ENCODE measurements at regions not wholly inside any gene's neighbourhood (a gene's known extent, or its start where the extent isn't known, plus 50 kb on each side); places are given as distances from the start of the nearest gene placed in this dataset.
"Not testable (repeated sequence)": the region's sequence is repeated elsewhere in the genome, so short reads cannot be mapped to it uniquely, and the experiment has no call there.

- no peak for TF ChIP-seq MYNN (IDR thresholded peaks at IDR 0.05)
- no peak for TF ChIP-seq MYNN (CRISPR knock-in tag; IDR thresholded peaks at IDR 0.05)
- TF ChIP-seq MXI1 (IDR thresholded peaks at IDR 0.05; ENCODE audit: low read depth, low read length): no peak
- no peak for TF ChIP-seq MAFK (IDR thresholded peaks at IDR 0.05; ENCODE audit: low read length)
- no peak for TF ChIP-seq HDAC3 (IDR thresholded peaks at IDR 0.05; ENCODE audit: borderline replicate concordance, partially characterized antibody)
These were observed 129.0 kb downstream of the EVA1A start (continued) for GRCh38 chr2:75431763-75432162.

GRCh38 chr2:75431276-75431675 lies 129.5 kb downstream of the EVA1A start:
- H3K27ac ChIP-seq (ENCODE audit: extremely low read depth, low read depth, low read length): no peak overlapping the region
- H3K4me2 ChIP-seq (ENCODE audit: insufficient read depth, low read length): no peak overlapping the region
- H3K9me1 ChIP-seq (ENCODE audit: control insufficient read depth, insufficient read depth, low read length): no peaks in the 10 kb centered on the region
- no peak for DNase-seq (ENCODE audit: extremely low read depth in 1 of 4, low spot score in 3 of 4)
- no peaks in the 10 kb centered on the region for H3K36me3 ChIP-seq (ENCODE audit: control insufficient read depth, insufficient read depth, low read length)
- in situ Hi-C loops (cut with MboI) (no loop called here), intact Hi-C loops (cut with micrococcal nuclease) (no loop called here)
- TF ChIP-seq ZBTB2 (IDR thresholded peaks at IDR 0.05) (no peak), KDM2B (CRISPR knock-in tag; IDR thresholded peaks at IDR 0.05) (no peak), ZBED1 (IDR thresholded peaks at IDR 0.05) (no peak)
- CTCF ChIA-PET (ENCODE audit: low intra/inter-chr PET ratio): no interaction called here
- H2AFZ ChIP-seq (ENCODE audit: low read depth, low read length): no peak overlapping the region
- FAIRE-seq: no peak
- no peak overlapping the region for H3K4me3 ChIP-seq
- H3K79me2 ChIP-seq (ENCODE audit: control insufficient read depth, insufficient read depth, low read length): no peaks in the 10 kb centered on the region
- H3K9ac ChIP-seq (ENCODE audit: insufficient read depth in 1 of 2, low read depth in 2 of 2, low read length in 2 of 2): no peak overlapping the region
- no peaks in the 10 kb centered on the region for H4K20me1 ChIP-seq (replicated peaks; ENCODE audit: control insufficient read depth, insufficient read depth, low read length)
- no peak for ATAC-seq
- 0% methylated on average over 1 of the region's 1 CpG for WGBS (ENCODE audit: insufficient coverage, low coverage, missing lambda C conversion rate)
- H3K27me3 ChIP-seq (ENCODE audit: control insufficient read depth in 2 of 2, insufficient read depth in 2 of 2, low read length in 2 of 2): peaks cover 0 to 5% of the 10 kb centered on the region in 2 experiments; a peak in 1 of 5 replicates
- POLR2A ChIA-PET: no interaction called here
- no TSS peak for BruUV-seq (replicated peaks)
- H3K9me3 ChIP-seq (replicated peaks; ENCODE audit: control insufficient read depth, insufficient read depth, low read depth, low read length): no peaks in the 10 kb centered on the region
- H3K4me1 ChIP-seq (replicated peaks in 1 of 2; ENCODE audit: control insufficient read depth in 2 of 2, insufficient read depth in 2 of 2, low read length in 2 of 2): no peaks in the 10 kb centered on the region

DNA sequence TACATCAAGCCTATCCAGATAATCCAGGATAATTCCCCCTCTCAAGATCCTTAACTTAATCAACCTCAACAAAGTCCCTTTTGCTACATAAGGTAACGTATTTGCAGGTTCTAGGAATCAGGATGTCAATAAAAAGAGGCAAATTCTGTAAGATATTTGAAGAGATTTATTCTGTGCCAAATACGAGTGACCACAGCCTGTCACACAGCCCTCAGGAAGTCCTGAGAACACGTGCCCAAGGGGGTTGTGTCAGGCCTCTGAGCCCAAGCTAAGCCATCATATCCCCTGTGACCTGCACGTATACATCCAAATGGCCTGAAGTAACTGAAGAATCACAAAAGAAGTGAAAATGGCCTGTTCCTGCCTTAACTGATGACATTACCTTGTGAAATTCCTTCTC lies 130.3 kb downstream of the EVA1A start:
- in situ Hi-C loops (cut with MboI); H3K36me3 ChIP-seq (ENCODE audit: control insufficient read depth, insufficient read depth, low read length); FAIRE-seq; H3K79me2 ChIP-seq (ENCODE audit: control insufficient read depth, insufficient read depth, low read length); H4K20me1 ChIP-seq (replicated peaks; ENCODE audit: control insufficient read depth, insufficient read depth, low read length); H3K4me2 ChIP-seq (ENCODE audit: insufficient read depth, low read length); H3K4me3 ChIP-seq; H3K27ac ChIP-seq (ENCODE audit: extremely low read depth, low read depth, low read length); H3K9ac ChIP-seq (ENCODE audit: insufficient read depth in 1 of 2, low read depth in 2 of 2, low read length in 2 of 2); ATAC-seq; H3K9me3 ChIP-seq (replicated peaks; ENCODE audit: control insufficient read depth, insufficient read depth, low read depth, low read length); DNase-seq (ENCODE audit: extremely low read depth in 1 of 4, low spot score in 3 of 4); intact Hi-C loops (cut with micrococcal nuclease); H3K9me1 ChIP-seq (ENCODE audit: control insufficient read depth, insufficient read depth, low read length); H2AFZ ChIP-seq (ENCODE audit: low read depth, low read length); H3K27me3 ChIP-seq (ENCODE audit: control insufficient read depth in 2 of 2, insufficient read depth in 2 of 2, low read length in 2 of 2); H3K4me1 ChIP-seq (replicated peaks in 1 of 2; ENCODE audit: control insufficient read depth in 2 of 2, insufficient read depth in 2 of 2, low read length in 2 of 2); CTCF ChIA-PET (ENCODE audit: low intra/inter-chr PET ratio); BruUV-seq (replicated peaks): not testable (repeated sequence)
- POLR2A ChIA-PET: interaction anchor here (0.7 to 0.8 kb wide), 3 partner anchors 10 to 385 kb away, joined by 3 to 5 read pairs (median 3); no protein-coding TSS in a partner anchor
- 0% methylated on average over 4 of the region's 4 CpGs for WGBS (ENCODE audit: insufficient coverage, low coverage, missing lambda C conversion rate)

Data from K562 (cell line).